ENCODE measurements at regions not wholly inside any gene's neighbourhood (a gene's known extent, or its start where the extent isn't known, plus 50 kb on each side); places are given as distances from the start of the nearest gene placed in this dataset.

- Mint-ChIP-seq H3K36me3 (no peaks in the 10 kb centered on the region), H3K9me3 (no peaks in the 10 kb centered on the region), H3K4me3 (no peak overlapping the region), H3K27me3 (ENCODE audit: low read depth) (no peaks in the 10 kb centered on the region), H3K4me1 (peaks cover 26% of the 10 kb centered on the region), H3K27ac (no peak overlapping the region)
- DNase-seq (ENCODE audit: low spot score): no peak
- ChIA-PET CTCF (no interaction called here), POLR2A (no interaction called here)
- no peak for TF ChIP-seq GRHL2 (CRISPR knock-in tag; IDR thresholded peaks at IDR 0.05; ENCODE audit: insufficient replicate concordance, severe bottlenecking)
- TF ChIP-seq TCF7 (CRISPR knock-in tag; IDR thresholded peaks at IDR 0.05; ENCODE audit: low read depth): no peak
- TF ChIP-seq, protein P1, sequence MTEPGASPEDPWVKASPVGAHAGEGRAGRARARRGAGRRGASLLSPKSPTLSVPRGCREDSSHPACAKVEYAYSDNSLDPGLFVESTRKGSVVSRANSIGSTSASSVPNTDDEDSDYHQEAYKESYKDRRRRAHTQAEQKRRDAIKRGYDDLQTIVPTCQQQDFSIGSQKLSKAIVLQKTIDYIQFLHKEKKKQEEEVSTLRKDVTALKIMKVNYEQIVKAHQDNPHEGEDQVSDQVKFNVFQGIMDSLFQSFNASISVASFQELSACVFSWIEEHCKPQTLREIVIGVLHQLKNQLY (CRISPR knock-in tag; IDR thresholded peaks at IDR 0.05): no peak
- TF ChIP-seq NR1H2 (CRISPR knock-in tag; IDR thresholded peaks at IDR 0.05): no peak
- TF ChIP-seq, protein P2, sequence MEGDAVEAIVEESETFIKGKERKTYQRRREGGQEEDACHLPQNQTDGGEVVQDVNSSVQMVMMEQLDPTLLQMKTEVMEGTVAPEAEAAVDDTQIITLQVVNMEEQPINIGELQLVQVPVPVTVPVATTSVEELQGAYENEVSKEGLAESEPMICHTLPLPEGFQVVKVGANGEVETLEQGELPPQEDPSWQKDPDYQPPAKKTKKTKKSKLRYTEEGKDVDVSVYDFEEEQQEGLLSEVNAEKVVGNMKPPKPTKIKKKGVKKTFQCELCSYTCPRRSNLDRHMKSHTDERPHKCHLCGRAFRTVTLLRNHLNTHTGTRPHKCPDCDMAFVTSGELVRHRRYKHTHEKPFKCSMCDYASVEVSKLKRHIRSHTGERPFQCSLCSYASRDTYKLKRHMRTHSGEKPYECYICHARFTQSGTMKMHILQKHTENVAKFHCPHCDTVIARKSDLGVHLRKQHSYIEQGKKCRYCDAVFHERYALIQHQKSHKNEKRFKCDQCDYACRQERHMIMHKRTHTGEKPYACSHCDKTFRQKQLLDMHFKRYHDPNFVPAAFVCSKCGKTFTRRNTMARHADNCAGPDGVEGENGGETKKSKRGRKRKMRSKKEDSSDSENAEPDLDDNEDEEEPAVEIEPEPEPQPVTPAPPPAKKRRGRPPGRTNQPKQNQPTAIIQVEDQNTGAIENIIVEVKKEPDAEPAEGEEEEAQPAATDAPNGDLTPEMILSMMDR (IDR thresholded peaks at IDR 0.05): no peak
- no peak for TF ChIP-seq ZNF671 (CRISPR knock-in tag; IDR thresholded peaks at IDR 0.05)
- TF ChIP-seq ATF1 (CRISPR knock-in tag; IDR thresholded peaks at IDR 0.05): no peak
- TF ChIP-seq CREM (CRISPR knock-in tag; IDR thresholded peaks at IDR 0.05): no peak
- no peak for TF ChIP-seq ESRRA (CRISPR knock-in tag; IDR thresholded peaks at IDR 0.05; ENCODE audit: borderline replicate concordance)
- TF ChIP-seq, protein P3, sequence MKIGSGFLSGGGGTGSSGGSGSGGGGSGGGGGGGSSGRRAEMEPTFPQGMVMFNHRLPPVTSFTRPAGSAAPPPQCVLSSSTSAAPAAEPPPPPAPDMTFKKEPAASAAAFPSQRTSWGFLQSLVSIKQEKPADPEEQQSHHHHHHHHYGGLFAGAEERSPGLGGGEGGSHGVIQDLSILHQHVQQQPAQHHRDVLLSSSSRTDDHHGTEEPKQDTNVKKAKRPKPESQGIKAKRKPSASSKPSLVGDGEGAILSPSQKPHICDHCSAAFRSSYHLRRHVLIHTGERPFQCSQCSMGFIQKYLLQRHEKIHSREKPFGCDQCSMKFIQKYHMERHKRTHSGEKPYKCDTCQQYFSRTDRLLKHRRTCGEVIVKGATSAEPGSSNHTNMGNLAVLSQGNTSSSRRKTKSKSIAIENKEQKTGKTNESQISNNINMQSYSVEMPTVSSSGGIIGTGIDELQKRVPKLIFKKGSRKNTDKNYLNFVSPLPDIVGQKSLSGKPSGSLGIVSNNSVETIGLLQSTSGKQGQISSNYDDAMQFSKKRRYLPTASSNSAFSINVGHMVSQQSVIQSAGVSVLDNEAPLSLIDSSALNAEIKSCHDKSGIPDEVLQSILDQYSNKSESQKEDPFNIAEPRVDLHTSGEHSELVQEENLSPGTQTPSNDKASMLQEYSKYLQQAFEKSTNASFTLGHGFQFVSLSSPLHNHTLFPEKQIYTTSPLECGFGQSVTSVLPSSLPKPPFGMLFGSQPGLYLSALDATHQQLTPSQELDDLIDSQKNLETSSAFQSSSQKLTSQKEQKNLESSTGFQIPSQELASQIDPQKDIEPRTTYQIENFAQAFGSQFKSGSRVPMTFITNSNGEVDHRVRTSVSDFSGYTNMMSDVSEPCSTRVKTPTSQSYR (CRISPR knock-in tag; IDR thresholded peaks at IDR 0.05): no peak
- no peak for TF ChIP-seq ETV6 (CRISPR knock-in tag; IDR thresholded peaks at IDR 0.05)
- TF ChIP-seq ZNF121 (CRISPR knock-in tag; IDR thresholded peaks at IDR 0.05): no peak
- no peak for TF ChIP-seq RELA (CRISPR knock-in tag; IDR thresholded peaks at IDR 0.05; ENCODE audit: borderline replicate concordance)
- TF ChIP-seq, protein P4, sequence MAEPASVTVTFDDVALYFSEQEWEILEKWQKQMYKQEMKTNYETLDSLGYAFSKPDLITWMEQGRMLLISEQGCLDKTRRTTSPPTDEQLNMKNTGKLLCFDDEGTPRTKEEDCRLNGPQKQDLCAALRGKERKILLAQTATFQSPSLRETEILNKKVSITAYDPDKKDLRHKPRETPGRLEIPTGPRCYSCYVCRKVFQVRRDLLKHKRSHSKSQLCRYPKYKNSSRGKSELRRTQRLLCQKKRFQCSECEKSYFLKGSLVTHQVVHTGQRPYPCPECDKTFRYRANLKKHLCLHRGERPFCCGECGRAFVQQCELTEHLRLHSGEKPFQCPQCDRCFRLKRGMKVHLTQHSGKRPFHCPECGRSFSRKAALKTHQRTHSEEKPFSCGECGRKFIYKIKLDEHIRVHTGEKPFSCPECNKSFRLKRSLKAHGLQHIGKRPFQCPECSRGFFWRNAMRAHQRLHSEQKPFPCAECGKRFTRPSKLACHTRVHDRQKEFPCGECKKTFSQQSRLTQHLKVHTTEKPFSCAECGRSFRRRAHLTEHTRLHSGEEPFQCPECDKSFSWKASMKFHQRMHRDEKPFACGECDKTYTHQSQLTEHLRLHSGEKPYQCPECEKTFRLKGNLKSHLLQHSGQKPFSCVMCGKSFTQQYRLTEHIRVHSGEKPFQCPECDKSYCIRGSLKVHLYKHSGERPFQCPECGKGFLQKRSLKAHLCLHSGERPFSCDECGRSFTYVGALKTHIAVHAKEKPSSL (CRISPR knock-in tag; conservative IDR thresholded peaks at IDR 0.05): no peak
- TF ChIP-seq ATF2 (CRISPR knock-in tag; IDR thresholded peaks at IDR 0.05; ENCODE audit: borderline replicate concordance, low read depth): no peak
- no peak for TF ChIP-seq MAX (CRISPR knock-in tag; IDR thresholded peaks at IDR 0.05)
- no peak for TF ChIP-seq OVOL2 (CRISPR knock-in tag; IDR thresholded peaks at IDR 0.05; ENCODE audit: borderline replicate concordance)
- TF ChIP-seq FOXK1 (CRISPR knock-in tag; IDR thresholded peaks at IDR 0.05): no peak
- TF ChIP-seq, protein P5, sequence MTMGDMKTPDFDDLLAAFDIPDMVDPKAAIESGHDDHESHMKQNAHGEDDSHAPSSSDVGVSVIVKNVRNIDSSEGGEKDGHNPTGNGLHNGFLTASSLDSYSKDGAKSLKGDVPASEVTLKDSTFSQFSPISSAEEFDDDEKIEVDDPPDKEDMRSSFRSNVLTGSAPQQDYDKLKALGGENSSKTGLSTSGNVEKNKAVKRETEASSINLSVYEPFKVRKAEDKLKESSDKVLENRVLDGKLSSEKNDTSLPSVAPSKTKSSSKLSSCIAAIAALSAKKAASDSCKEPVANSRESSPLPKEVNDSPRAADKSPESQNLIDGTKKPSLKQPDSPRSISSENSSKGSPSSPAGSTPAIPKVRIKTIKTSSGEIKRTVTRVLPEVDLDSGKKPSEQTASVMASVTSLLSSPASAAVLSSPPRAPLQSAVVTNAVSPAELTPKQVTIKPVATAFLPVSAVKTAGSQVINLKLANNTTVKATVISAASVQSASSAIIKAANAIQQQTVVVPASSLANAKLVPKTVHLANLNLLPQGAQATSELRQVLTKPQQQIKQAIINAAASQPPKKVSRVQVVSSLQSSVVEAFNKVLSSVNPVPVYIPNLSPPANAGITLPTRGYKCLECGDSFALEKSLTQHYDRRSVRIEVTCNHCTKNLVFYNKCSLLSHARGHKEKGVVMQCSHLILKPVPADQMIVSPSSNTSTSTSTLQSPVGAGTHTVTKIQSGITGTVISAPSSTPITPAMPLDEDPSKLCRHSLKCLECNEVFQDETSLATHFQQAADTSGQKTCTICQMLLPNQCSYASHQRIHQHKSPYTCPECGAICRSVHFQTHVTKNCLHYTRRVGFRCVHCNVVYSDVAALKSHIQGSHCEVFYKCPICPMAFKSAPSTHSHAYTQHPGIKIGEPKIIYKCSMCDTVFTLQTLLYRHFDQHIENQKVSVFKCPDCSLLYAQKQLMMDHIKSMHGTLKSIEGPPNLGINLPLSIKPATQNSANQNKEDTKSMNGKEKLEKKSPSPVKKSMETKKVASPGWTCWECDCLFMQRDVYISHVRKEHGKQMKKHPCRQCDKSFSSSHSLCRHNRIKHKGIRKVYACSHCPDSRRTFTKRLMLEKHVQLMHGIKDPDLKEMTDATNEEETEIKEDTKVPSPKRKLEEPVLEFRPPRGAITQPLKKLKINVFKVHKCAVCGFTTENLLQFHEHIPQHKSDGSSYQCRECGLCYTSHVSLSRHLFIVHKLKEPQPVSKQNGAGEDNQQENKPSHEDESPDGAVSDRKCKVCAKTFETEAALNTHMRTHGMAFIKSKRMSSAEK (CRISPR knock-in tag; IDR thresholded peaks at IDR 0.05; ENCODE audit: borderline replicate concordance): no peak
- no peak for ATAC-seq
These were observed 371.5 kb downstream of the AACS start for GRCh38 chr12:125436686-125437085.
